Body of pancreas (tissue), 4 donors: ENCODE measurements at regions not wholly inside any gene's neighbourhood (a gene's known extent, or its start where the extent isn't known, plus 50 kb on each side); places are given as distances from the start of the nearest gene placed in this dataset.
A peak's percentile ranks its signal among the peaks of the same experiment; 100 is the strongest.

ENCODE experiments used
- ATAC-seq: fragments of 150-250 bp; one replicate; pipeline ENCODE4 v1.9.1; 2016
- DNase-seq, 4 donors: peaks; one replicate each; pipeline ENCODE4 v3.0.0-alpha.2; 2019
- H3K27ac ChIP-seq, 4 donors: fragments of 200-600 bp; sonication (generic); 1 replicate in 3 of 4; 2 replicates in 1 of 4; pipeline versions ENCODE4 v1.5.1 to v1.6.1; 2016 to 2019; ENCODE audit warnings: mild to moderate bottlenecking in 1 of 4, mixed read lengths in 1 of 4, moderate library complexity in 1 of 4
- H3K27me3 ChIP-seq, 2 donors: fragments of 200-600 bp; sonication (generic); one replicate each; pipeline ENCODE4 v1.6.0; 2016; ENCODE audit warnings: mild to moderate bottlenecking in 1 of 2
- H3K36me3 ChIP-seq, 2 donors: fragments of 200-600 bp; sonication (generic); replicated peaks in 1 of 2; 2 replicates each; pipeline ENCODE4 v1.5.1; 2016; ENCODE audit warnings: low read depth in 2 of 2; ENCODE audit not compliant: insufficient read depth in 1 of 2
- H3K4me1 ChIP-seq: fragments of 200-600 bp; sonication (generic); one replicate; pipeline ENCODE4 v1.6.0; 2016
- H3K4me3 ChIP-seq, 2 donors: fragments of 200-600 bp; sonication (generic); 1 replicate in 1 of 2; 2 replicates in 1 of 2; pipeline ENCODE4 v1.5.1; 2016 to 2019
- H3K9me3 ChIP-seq, 3 donors: fragments of 200-600 bp; sonication (generic); 1 replicate in 2 of 3; 2 replicates in 1 of 3; pipeline ENCODE4 v1.5.1; 2016
- POLR2A ChIP-seq, 3 donors: fragments of 450-650 bp; IDR thresholded peaks; one replicate each; pipeline ENCODE4 v1.6.1; 2016; ENCODE audit warnings: antibody characterized with exemption in 3 of 3, mild to moderate bottlenecking in 2 of 3
- WGBS, 2 donors: methylation state at CpG; one replicate each; pipeline ENCODE4 v1.1.5; 2017; 5-methylcytosine and 5-hydroxymethylcytosine counted together
- intact Hi-C: fragments of 100-400 bp; cut with DNase I; formaldehyde crosslinking; loops from one replicate; pipeline ENCODE4 v1.15.1; 2023
- TF ChIP-seq, protein P1 (sequence below), 7 experiments: fragments of 450-650 bp in 4 of 7; fragments of 200-600 bp in 3 of 7; sonication (generic) in 3 of 7; IDR thresholded peaks; one replicate each; pipeline ENCODE4 v1.5.1; 2016 to 2019; ENCODE audit warnings: antibody characterized with exemption in 7 of 7

DNA sequence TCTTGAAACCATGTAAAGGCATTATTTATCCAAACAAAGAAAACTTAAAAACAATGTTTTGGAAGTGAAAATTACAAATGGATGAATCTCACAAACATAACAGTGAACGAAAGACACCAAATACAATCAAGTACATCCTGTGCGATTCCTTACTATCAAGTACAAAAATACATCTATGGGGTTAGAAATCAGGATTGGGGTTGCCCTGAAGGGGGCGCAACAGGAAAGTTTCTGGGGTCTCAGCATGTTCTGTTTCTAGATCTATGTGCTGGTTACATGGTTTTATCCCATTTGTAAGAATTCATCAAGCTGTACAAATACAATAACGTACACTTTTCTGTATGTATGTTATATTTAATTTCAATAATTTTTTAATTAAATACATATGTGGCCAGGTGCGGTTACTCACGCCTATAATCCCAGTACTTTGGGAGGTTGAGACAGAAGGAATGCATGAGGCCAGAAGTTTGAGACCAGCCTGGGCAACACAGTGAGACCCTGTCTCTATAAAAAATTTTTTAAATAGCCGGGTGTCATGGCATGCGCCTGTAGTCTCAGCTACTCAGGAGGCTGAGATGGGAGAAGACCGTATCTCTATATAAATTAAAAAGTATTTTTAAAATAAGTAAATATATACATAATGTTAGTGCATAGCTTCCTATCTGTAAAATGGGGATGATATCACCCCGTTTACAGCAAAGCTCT is 121.5 kb upstream of the SOD1 start:
- H3K27ac ChIP-seq = no peak overlapping the region
- no peak overlapping the region for H3K4me3 ChIP-seq
- no peak for DNase-seq
- TF ChIP-seq POLR2A (IDR thresholded peaks at IDR 0.05) = no peak
- TF ChIP-seq, protein P1, sequence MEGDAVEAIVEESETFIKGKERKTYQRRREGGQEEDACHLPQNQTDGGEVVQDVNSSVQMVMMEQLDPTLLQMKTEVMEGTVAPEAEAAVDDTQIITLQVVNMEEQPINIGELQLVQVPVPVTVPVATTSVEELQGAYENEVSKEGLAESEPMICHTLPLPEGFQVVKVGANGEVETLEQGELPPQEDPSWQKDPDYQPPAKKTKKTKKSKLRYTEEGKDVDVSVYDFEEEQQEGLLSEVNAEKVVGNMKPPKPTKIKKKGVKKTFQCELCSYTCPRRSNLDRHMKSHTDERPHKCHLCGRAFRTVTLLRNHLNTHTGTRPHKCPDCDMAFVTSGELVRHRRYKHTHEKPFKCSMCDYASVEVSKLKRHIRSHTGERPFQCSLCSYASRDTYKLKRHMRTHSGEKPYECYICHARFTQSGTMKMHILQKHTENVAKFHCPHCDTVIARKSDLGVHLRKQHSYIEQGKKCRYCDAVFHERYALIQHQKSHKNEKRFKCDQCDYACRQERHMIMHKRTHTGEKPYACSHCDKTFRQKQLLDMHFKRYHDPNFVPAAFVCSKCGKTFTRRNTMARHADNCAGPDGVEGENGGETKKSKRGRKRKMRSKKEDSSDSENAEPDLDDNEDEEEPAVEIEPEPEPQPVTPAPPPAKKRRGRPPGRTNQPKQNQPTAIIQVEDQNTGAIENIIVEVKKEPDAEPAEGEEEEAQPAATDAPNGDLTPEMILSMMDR (IDR thresholded peaks at IDR 0.05) = no peak
- H3K27me3 ChIP-seq = no peaks in the 10 kb centered on the region
- no peaks in the 10 kb centered on the region for H3K4me1 ChIP-seq
- H3K36me3 ChIP-seq = no peaks in the 10 kb centered on the region
- no peak for ATAC-seq
- intact Hi-C loops = no loop called here
- no peaks in the 10 kb centered on the region for H3K9me3 ChIP-seq
- 75 to 77% methylated on average over 10 of the region's 10 CpGs for WGBS, 2 donors

DNA sequence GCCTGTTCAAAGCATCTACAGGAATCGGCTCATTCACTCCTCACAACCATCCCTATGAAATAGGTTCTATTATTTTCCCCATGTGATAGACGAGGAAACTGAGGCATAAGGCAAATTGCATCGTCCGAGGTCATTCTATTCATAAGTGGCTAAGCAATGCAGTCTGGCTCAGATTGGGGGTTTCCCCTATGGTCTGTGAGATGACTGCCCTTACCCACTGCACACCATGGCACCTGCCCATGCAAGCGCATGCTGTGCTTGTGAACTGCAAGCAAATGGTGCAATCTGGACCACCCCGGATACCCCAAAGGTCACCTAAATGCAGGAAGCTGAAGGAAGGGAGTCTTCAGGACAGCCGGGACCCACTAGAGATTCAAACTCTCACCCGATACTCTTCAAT is 123.4 kb upstream of the SOD1 start:
- Histone ChIP-seq H3K27me3 (no peaks in the 10 kb centered on the region), H3K27ac (no peak overlapping the region), H3K9me3 (no peaks in the 10 kb centered on the region), H3K4me3 (no peak overlapping the region), H3K4me1 (peaks cover under 1% of the 10 kb centered on the region), H3K36me3 (no peaks in the 10 kb centered on the region)
- ATAC-seq (no peak), DNase-seq (no peak)
- intact Hi-C loops = no loop called here
- TF ChIP-seq, protein P1 (IDR thresholded peaks at IDR 0.05) = no peak
- TF ChIP-seq POLR2A (IDR thresholded peaks at IDR 0.05) = no peak
- WGBS, 2 donors = 78 to 85% methylated on average over 8 of the region's 8 CpGs

DNA sequence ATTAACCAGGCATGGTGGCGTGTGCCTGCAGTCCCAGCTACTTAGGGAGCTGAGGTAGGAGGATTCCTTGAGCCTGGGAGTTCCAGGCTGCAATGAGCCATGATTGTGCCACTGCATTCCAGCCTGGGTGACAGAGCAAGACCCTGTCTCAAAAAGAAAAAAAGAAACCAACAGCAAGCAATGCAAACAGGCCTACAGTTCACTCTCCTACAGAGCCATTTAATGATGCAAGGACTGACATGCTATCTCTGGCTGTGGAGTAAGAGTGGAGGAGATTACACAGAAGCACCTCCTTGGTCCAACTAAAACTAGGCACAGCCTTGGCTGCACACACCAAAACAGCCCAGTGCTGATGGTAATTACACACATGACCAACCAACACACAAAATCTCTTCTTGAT is 127.5 kb upstream of the SOD1 start:
- ATAC-seq = no peak
- Histone ChIP-seq H3K27me3 (no peaks in the 10 kb centered on the region), H3K4me3 (no peak overlapping the region), H3K27ac (no peak overlapping the region), H3K9me3 (no peaks in the 10 kb centered on the region), H3K36me3 (no peaks in the 10 kb centered on the region), H3K4me1 (peaks cover 9% of the 10 kb centered on the region)
- no peak for DNase-seq
- TF ChIP-seq, protein P1 (IDR thresholded peaks at IDR 0.05) = no peak
- no peak for TF ChIP-seq POLR2A (IDR thresholded peaks at IDR 0.05)
- 64 to 75% methylated on average over 1 of the region's 1 CpG for WGBS, 2 donors
- intact Hi-C loops = no loop called here

DNA sequence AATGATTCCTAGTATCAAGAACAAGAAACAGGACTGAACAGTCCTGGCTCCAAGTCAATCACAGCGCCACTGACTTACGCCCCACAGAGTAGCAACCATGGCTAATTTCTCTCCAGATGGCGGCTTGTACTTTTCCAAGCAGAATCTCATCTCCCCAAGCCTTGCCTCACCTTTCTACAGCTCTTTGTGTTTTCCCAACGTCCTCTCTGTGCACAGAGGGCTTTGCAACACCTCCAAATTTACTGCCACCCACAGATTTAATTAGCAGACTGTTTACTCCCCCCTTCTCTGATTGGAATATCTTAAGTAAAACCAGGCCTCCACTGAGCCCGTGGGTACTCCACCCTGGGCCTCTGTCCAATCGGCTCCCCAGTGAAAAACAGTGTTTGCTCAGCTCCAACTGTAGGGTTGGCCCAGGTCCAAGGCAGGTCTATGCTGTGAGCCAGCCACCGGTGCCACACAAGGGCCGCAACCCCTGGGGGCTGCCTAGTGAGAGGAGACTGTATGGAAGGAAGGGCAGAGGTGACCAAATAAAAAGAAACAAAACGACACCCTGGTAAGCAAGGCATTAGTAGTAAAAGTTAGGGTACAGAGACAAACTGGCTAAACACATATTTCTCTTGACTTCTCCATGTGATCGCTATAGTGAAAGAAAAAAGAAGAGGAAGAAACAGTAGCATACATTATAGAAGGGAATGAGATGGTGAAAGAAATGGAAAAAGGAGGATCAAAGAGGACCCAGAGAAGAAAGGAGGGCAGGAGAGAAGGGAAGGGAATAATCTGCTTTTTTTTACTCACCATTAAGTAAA is 128.4 kb upstream of the SOD1 start:
- intact Hi-C loops = no loop called here
- DNase-seq (peak; percentile 34 to 73 (median 61)), ATAC-seq (no peak)
- Histone ChIP-seq H3K27me3 (no peaks in the 10 kb centered on the region), H3K27ac (no peak overlapping the region), H3K4me1 (peaks cover 9% of the 10 kb centered on the region), H3K4me3 (no peak overlapping the region), H3K9me3 (no peaks in the 10 kb centered on the region), H3K36me3 (no peaks in the 10 kb centered on the region)
- 40 to 44% methylated on average over 10 of the region's 10 CpGs for WGBS, 2 donors
- TF ChIP-seq, protein P1 (IDR thresholded peaks at IDR 0.05) = no peak
- no peak for TF ChIP-seq POLR2A (IDR thresholded peaks at IDR 0.05)
